ENCODE measurements at regions not wholly inside any gene's neighbourhood (a gene's known extent, or its start where the extent isn't known, plus 50 kb on each side); places are given as distances from the start of the nearest gene placed in this dataset.

DNA sequence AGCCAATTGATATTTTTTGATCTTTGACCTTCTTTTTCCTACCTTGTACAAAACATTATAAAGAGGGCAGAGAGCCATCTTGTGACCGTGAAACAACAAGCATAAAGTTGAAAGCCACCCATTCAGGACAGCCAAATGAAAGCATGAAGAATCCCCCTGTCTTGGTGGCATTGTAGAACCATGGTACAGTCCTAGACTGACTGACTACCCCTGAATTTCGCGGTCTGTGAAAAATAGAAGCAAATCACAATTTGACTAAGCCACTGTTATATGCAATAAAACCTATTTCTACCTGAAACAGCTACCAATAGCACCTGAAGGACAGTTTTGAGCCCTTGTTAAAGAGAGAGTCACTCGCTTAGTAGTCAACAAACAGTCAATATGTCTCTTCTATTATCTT is 527.4 kb downstream of the MID1IP1 start:
- H3K4me2 ChIP-seq: no peak overlapping the region
- no peaks in the 10 kb centered on the region for H3K36me3 ChIP-seq (ENCODE audit: insufficient read depth)
- H3K4me3 ChIP-seq (IDR thresholded peaks at IDR 0.05; ENCODE audit: insufficient read depth, low read depth, low read length): no peak overlapping the region
- H4K20me1 ChIP-seq (ENCODE audit: insufficient read depth): no peaks in the 10 kb centered on the region
- peaks cover 10% of the 10 kb centered on the region for H3K4me1 ChIP-seq (ENCODE audit: low read depth, poor library complexity, severe bottlenecking)
- no peak overlapping the region for H2AFZ ChIP-seq (ENCODE audit: low read depth)
- TF ChIP-seq, protein P1, sequence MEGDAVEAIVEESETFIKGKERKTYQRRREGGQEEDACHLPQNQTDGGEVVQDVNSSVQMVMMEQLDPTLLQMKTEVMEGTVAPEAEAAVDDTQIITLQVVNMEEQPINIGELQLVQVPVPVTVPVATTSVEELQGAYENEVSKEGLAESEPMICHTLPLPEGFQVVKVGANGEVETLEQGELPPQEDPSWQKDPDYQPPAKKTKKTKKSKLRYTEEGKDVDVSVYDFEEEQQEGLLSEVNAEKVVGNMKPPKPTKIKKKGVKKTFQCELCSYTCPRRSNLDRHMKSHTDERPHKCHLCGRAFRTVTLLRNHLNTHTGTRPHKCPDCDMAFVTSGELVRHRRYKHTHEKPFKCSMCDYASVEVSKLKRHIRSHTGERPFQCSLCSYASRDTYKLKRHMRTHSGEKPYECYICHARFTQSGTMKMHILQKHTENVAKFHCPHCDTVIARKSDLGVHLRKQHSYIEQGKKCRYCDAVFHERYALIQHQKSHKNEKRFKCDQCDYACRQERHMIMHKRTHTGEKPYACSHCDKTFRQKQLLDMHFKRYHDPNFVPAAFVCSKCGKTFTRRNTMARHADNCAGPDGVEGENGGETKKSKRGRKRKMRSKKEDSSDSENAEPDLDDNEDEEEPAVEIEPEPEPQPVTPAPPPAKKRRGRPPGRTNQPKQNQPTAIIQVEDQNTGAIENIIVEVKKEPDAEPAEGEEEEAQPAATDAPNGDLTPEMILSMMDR (conservative IDR thresholded peaks at IDR 0.05; ENCODE audit: low read depth, low read length): no peak
- no peaks in the 10 kb centered on the region for H3K27me3 ChIP-seq (ENCODE audit: insufficient read depth, low read depth)
- H3K79me2 ChIP-seq (ENCODE audit: insufficient read depth, low read depth): no peaks in the 10 kb centered on the region
- H3K27ac ChIP-seq: no peak overlapping the region
- no peak overlapping the region for H3K9ac ChIP-seq

DNA sequence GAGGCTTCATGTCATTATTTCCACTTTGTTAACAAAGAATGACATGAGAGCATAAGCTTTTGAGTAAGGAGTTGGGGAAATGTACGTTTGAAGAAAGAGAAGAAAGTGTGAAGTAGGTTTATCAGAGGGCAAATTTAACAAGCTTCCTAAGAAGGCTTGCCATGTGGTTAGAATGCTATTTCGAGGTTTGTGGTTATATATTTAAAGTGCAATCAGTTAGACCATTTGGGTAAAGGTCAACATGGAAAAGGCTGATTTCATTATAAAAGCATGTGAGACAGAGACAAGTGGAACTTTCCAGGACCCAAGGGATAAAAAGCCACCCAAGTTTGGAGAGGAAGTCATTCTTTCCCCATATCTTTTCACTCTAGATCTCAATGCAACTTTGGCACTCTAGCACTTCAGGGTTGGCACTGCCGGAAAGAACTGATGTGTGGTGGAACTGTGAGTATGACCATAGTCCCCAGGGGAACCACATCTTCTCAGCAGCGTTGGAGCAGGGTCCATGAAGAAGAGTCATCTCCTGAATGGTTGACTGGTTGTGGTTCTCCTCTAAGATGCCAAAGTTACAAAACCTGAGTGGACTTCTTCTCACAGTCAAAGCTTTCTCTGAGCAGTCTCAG is 529.9 kb downstream of the MID1IP1 start:
- Histone ChIP-seq H3K27me3 (ENCODE audit: insufficient read depth, low read depth) (no peaks in the 10 kb centered on the region), H3K9ac (no peak overlapping the region), H3K4me1 (ENCODE audit: low read depth, poor library complexity, severe bottlenecking) (peaks cover 24% of the 10 kb centered on the region), H3K4me2 (no peak overlapping the region), H3K36me3 (ENCODE audit: insufficient read depth) (no peaks in the 10 kb centered on the region), H4K20me1 (ENCODE audit: insufficient read depth) (no peaks in the 10 kb centered on the region), H3K27ac (no peak overlapping the region), H2AFZ (ENCODE audit: low read depth) (no peak overlapping the region), H3K79me2 (ENCODE audit: insufficient read depth, low read depth) (no peaks in the 10 kb centered on the region), H3K4me3 (IDR thresholded peaks at IDR 0.05; ENCODE audit: insufficient read depth, low read depth, low read length) (no peak overlapping the region)
- TF ChIP-seq, protein P1 (conservative IDR thresholded peaks at IDR 0.05; ENCODE audit: low read depth, low read length): no peak

DNA sequence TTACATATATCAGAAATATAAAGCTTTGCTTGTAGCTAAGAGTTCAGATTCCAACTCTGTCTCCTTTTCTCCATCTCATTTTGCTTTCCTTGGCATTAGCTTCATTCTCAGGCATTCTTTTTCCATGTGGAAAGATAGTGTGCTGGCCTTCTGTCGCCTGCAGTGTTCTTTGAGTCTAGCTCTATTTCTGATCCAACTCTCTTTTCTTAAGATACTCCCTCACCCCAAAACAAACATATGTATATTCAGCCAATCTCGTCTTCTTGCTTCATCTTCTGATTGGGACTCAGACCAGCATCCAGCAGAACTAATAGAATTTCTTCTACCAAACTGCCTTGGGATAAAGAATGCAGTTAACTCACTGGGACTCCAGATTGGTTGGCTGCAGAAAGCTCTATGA is 532.2 kb downstream of the MID1IP1 start:
- Histone ChIP-seq H3K4me2 (no peak overlapping the region), H4K20me1 (ENCODE audit: insufficient read depth) (no peaks in the 10 kb centered on the region), H3K4me1 (ENCODE audit: low read depth, poor library complexity, severe bottlenecking) (peaks cover 40% of the 10 kb centered on the region), H3K36me3 (ENCODE audit: insufficient read depth) (no peaks in the 10 kb centered on the region), H2AFZ (ENCODE audit: low read depth) (no peak overlapping the region), H3K27ac (no peak overlapping the region), H3K4me3 (IDR thresholded peaks at IDR 0.05; ENCODE audit: insufficient read depth, low read depth, low read length) (no peak overlapping the region), H3K9ac (no peak overlapping the region), H3K79me2 (ENCODE audit: insufficient read depth, low read depth) (no peaks in the 10 kb centered on the region), H3K27me3 (ENCODE audit: insufficient read depth, low read depth) (no peaks in the 10 kb centered on the region)
- TF ChIP-seq, protein P1 (conservative IDR thresholded peaks at IDR 0.05; ENCODE audit: low read depth, low read length): no peak

DNA sequence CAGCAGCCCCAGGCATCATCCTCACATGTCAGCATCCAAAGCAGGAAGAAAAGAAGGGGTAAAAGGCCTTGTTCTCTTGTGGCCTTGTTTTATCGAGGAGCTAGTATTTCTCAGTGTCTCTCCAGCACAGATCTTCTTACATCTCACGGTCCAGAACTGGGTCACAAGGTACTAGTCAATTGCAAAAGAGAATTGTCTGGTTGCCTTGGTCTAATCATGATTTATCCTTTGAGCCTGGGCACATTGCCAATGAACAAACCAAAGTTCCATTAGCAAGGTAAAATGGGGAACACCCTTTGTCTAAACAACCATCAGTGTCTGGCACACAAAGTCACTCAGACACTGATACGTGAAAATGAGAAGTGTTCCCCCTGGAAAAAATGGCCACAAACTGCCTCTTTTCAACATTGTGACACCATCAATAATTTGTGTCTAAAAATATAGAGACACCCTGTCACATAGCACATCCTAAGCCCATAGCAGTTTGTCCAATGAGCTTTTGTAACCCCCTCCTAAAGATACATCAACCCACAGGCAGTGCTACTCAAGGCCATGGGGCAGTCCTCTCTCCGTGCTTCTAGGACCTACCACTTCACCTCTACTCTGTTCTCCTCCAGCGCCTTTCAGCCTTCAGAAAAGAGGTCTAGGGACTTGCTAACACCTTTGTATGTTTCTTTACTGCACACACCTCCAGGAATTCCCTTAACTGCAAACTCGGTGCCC is 534.4 kb downstream of the MID1IP1 start:
- Histone ChIP-seq H4K20me1 (ENCODE audit: insufficient read depth) (no peaks in the 10 kb centered on the region), H3K4me1 (ENCODE audit: low read depth, poor library complexity, severe bottlenecking) (peaks cover 40% of the 10 kb centered on the region), H3K27me3 (ENCODE audit: insufficient read depth, low read depth) (no peaks in the 10 kb centered on the region), H3K79me2 (ENCODE audit: insufficient read depth, low read depth) (no peaks in the 10 kb centered on the region), H2AFZ (ENCODE audit: low read depth) (peak overlapping the region; percentile 31; the same call in 1 of the 2 replicates), H3K4me2 (peak overlapping the region; percentile 52), H3K36me3 (ENCODE audit: insufficient read depth) (no peaks in the 10 kb centered on the region), H3K27ac (peak overlapping the region; percentile 45), H3K4me3 (IDR thresholded peaks at IDR 0.05; ENCODE audit: insufficient read depth, low read depth, low read length) (no peak overlapping the region), H3K9ac (no peak overlapping the region)
- TF ChIP-seq, protein P1 (conservative IDR thresholded peaks at IDR 0.05; ENCODE audit: low read depth, low read length): no peak
